Endothelial cell of umbilical vein (primary cell): ENCODE measurements at regions not wholly inside any gene's neighbourhood (a gene's known extent, or its start where the extent isn't known, plus 50 kb on each side); places are given as distances from the start of the nearest gene placed in this dataset.

Experiments used
- BruUV-seq: library from RNA; stranded (reverse); fragments of 400-500 nt; replicated peaks from 2 replicates; lab custom pipeline; 2021; lab: Mats Ljungman, UMichigan
- CTCF ChIA-PET: fragments of 300-600, 350-600 bp; sonication (Branson Sonifier 250); formaldehyde crosslinking; loops from one replicate; lab custom pipeline; 2021; ENCODE audit warnings: antibody characterized with exemption, inconsistent platforms; lab: Charles Lee
- POLR2A ChIA-PET: fragments of 300-600, 350-600 bp; sonication (Branson Sonifier 250); formaldehyde crosslinking; loops from one replicate; lab custom pipeline; 2021; ENCODE audit warnings: antibody characterized with exemption, inconsistent platforms; lab: Charles Lee
- DNase-seq: peaks from one replicate; pipeline ENCODE4 v3.0.0-alpha.2; 2011; ENCODE audit warnings: low read depth, low spot score
- FAIRE-seq: peaks from 2 replicates; lab custom pipeline; 2011; peaks lifted over from hg19 to GRCh38; lab: Jason Lieb, UNC
- H2AFZ ChIP-seq: 2 replicates; pipeline ENCODE4 v1.6.0; 2012; ENCODE audit warnings: low read depth, low read length, control low read depth, inconsistent platforms
- H3K27ac ChIP-seq: 2 replicates; pipeline ENCODE4 v1.5.1; 2011; ENCODE audit warnings: low read depth, mild to moderate bottlenecking, control low read depth, low read length, moderate library complexity; ENCODE audit not compliant: insufficient read depth
- H3K27me3 ChIP-seq, 2 experiments: 2 replicates each; pipeline versions ENCODE4 v1.6.0 to v1.6.1; 2011; ENCODE audit warnings: low read length in 2 of 2, mixed read lengths in 1 of 2; ENCODE audit not compliant: control insufficient read depth in 2 of 2, insufficient read depth in 2 of 2
- H3K36me3 ChIP-seq, 2 experiments: 2 replicates in 1 of 2; 3 replicates in 1 of 2; pipeline ENCODE4 v1.5.1; 2011; ENCODE audit warnings: low read length in 2 of 2, mild to moderate bottlenecking in 1 of 2, moderate library complexity in 1 of 2; ENCODE audit not compliant: control insufficient read depth in 2 of 2, insufficient read depth in 2 of 2; ENCODE audit errors: extremely low read depth in 1 of 2
- H3K4me1 ChIP-seq: 3 replicates; pipeline ENCODE4 v1.5.1; 2011; ENCODE audit warnings: mild to moderate bottlenecking, low read length; ENCODE audit not compliant: control insufficient read depth, insufficient read depth; ENCODE audit errors: extremely low read depth
- H3K4me2 ChIP-seq: 2 replicates; pipeline ENCODE4 v1.6.1; 2011; ENCODE audit warnings: low read length, control low read depth, mixed read lengths; ENCODE audit not compliant: insufficient read depth
- H3K4me3 ChIP-seq, 3 experiments: fragments of 200-600 bp in 1 of 3; sonication (generic), shearing (Covaris generic) in 1 of 3; replicated peaks in 1 of 3; 2 replicates each; pipeline ENCODE4 v1.5.1; 2011 to 2016; ENCODE audit warnings: control low read depth in 3 of 3, low read length in 3 of 3, mild to moderate bottlenecking in 2 of 3, inconsistent platforms in 1 of 3, low read depth in 1 of 3, moderate library complexity in 1 of 3; ENCODE audit not compliant: insufficient read depth in 1 of 3
- H3K79me2 ChIP-seq: 2 replicates; pipeline ENCODE4 v1.6.0; 2012; ENCODE audit warnings: low read length, inconsistent platforms; ENCODE audit not compliant: control insufficient read depth, insufficient read depth
- H3K9ac ChIP-seq: replicated peaks from 2 replicates; pipeline ENCODE3; 2011; ENCODE audit warnings: low read length, control low read depth; ENCODE audit not compliant: insufficient read depth; ENCODE audit errors: extremely low read depth
- H3K9me1 ChIP-seq: replicated peaks from 3 replicates; pipeline ENCODE4 v1.6.0; 2011; ENCODE audit warnings: mild to moderate bottlenecking, low read length; ENCODE audit not compliant: control insufficient read depth, insufficient read depth; ENCODE audit errors: extremely low read depth
- H3K9me3 ChIP-seq: replicated peaks from 2 replicates; pipeline ENCODE4 v1.5.1; 2012; ENCODE audit warnings: low read length, inconsistent platforms; ENCODE audit not compliant: control insufficient read depth, insufficient read depth
- H4K20me1 ChIP-seq: replicated peaks from 2 replicates; pipeline ENCODE3; 2011; ENCODE audit warnings: mild to moderate bottlenecking, low read length; ENCODE audit not compliant: control insufficient read depth, insufficient read depth; ENCODE audit errors: extremely low read depth
- CTCF ChIP-seq, 2 donors: IDR thresholded peaks; 1 replicate in 1 of 2; 2 replicates in 1 of 2; pipeline ENCODE4 v1.5.1; 2011; ENCODE audit warnings: low read length in 2 of 2, mild to moderate bottlenecking in 2 of 2, moderate library complexity in 2 of 2, control low read depth in 1 of 2, inconsistent platforms in 1 of 2, low read depth in 1 of 2; ENCODE audit not compliant: insufficient read depth in 1 of 2; ENCODE audit errors: extremely low read depth in 1 of 2
- EZH2 ChIP-seq: IDR thresholded peaks from 2 replicates; pipeline ENCODE4 v1.6.1; 2012; ENCODE audit warnings: borderline replicate concordance, low read depth, mild to moderate bottlenecking, moderate library complexity, low read length, inconsistent platforms; ENCODE audit not compliant: severe bottlenecking
- FOS ChIP-seq: IDR thresholded peaks from 2 replicates; pipeline ENCODE4 v1.6.1; 2011; ENCODE audit warnings: mild to moderate bottlenecking, low read length, moderate library complexity, borderline replicate concordance; ENCODE audit not compliant: insufficient read depth
- GATA2 ChIP-seq: IDR thresholded peaks from 2 replicates; pipeline ENCODE4 v1.7.0; 2011; ENCODE audit warnings: low read depth, mild to moderate bottlenecking, moderate library complexity, mixed read lengths, low read length; ENCODE audit not compliant: insufficient read length, insufficient read depth
- JUN ChIP-seq: IDR thresholded peaks from 2 replicates; pipeline ENCODE4 v1.6.1; 2011; ENCODE audit warnings: borderline replicate concordance, low read depth; ENCODE audit not compliant: insufficient read length, insufficient read depth
- MAX ChIP-seq: IDR thresholded peaks from 2 replicates; pipeline ENCODE4 v1.6.1; 2011; ENCODE audit not compliant: insufficient read depth, insufficient read length
- POLR2AphosphoS5 ChIP-seq: IDR thresholded peaks from 2 replicates; pipeline ENCODE4 v1.6.1; 2012; ENCODE audit warnings: low read depth, mild to moderate bottlenecking, control low read depth, low read length, moderate library complexity; ENCODE audit not compliant: insufficient read depth
- dilution Hi-C: fragments of 300-500 bp; cut with MboI; formaldehyde crosslinking; loops from one replicate; pipeline ENCODE4 v1.15.0; 2019; ENCODE audit warnings: low sequenced_read_pairs; ENCODE audit not compliant: extremely low pct_ligation_motif_present
- intact Hi-C: fragments of 100-400 bp; cut with micrococcal nuclease; formaldehyde crosslinking; loops from one replicate; pipeline ENCODE4 v1.10.0; 2022

GRCh38 chr12:68497107-68497506 lies 113.6 kb upstream of the RAP1B start:
- Histone ChIP-seq H2AFZ (no peak overlapping the region), H3K4me1 (peaks cover 7% of the 10 kb centered on the region), H3K27me3 (peaks cover 2 to 11% of the 10 kb centered on the region in 2 experiments), H3K9me1 (no peaks in the 10 kb centered on the region), H3K36me3 (no peaks in the 10 kb centered on the region), H3K9me3 (no peaks in the 10 kb centered on the region), H3K9ac (no peak overlapping the region), H3K27ac (no peak overlapping the region), H3K4me3 (no peak overlapping the region), H3K79me2 (no peaks in the 10 kb centered on the region), H4K20me1 (no peaks in the 10 kb centered on the region), H3K4me2 (no peak overlapping the region)
- BruUV-seq = no TSS peak
- DNase-seq (no peak), FAIRE-seq (no peak)
- ChIA-PET POLR2A (no interaction called here), CTCF (no interaction called here)
- intact Hi-C loops (no loop called here), dilution Hi-C loops (no loop called here)
- TF ChIP-seq POLR2AphosphoS5 = no peak
- no peak for TF ChIP-seq FOS
- no peak for TF ChIP-seq EZH2
- no peak for TF ChIP-seq GATA2
- no peak for TF ChIP-seq MAX
- no peak for TF ChIP-seq JUN
- no peak for TF ChIP-seq CTCF (IDR thresholded peaks at IDR 0.05; ENCODE audit: extremely low read depth in 1 of 2, insufficient read depth in 1 of 2, low read depth in 1 of 2, low read length in 2 of 2)
